Epithelial cell of proximal tubule (primary cell): ENCODE measurements at regions not wholly inside any gene's neighbourhood (a gene's known extent, or its start where the extent isn't known, plus 50 kb on each side); places are given as distances from the start of the nearest gene placed in this dataset.

ENCODE experiments used
- DNase-seq: peaks from one replicate; pipeline ENCODE4 v3.0.0-alpha.2; 2011; ENCODE audit warnings: low read depth
- H3K4me3 ChIP-seq: 2 replicates; pipeline ENCODE4 v1.5.1; 2011; ENCODE audit warnings: low read depth, mild to moderate bottlenecking, low read length
- CTCF ChIP-seq: conservative IDR thresholded peaks from 2 replicates; pipeline ENCODE4 v1.5.1; 2012; ENCODE audit warnings: low read depth, mild to moderate bottlenecking, low read length

- no peak for TF ChIP-seq CTCF
- no peak overlapping the region for H3K4me3 ChIP-seq
- no peak for DNase-seq
Measured at GRCh38 chr2:16045653-16046352, 105.5 kb downstream of the MYCN start.

DNA sequence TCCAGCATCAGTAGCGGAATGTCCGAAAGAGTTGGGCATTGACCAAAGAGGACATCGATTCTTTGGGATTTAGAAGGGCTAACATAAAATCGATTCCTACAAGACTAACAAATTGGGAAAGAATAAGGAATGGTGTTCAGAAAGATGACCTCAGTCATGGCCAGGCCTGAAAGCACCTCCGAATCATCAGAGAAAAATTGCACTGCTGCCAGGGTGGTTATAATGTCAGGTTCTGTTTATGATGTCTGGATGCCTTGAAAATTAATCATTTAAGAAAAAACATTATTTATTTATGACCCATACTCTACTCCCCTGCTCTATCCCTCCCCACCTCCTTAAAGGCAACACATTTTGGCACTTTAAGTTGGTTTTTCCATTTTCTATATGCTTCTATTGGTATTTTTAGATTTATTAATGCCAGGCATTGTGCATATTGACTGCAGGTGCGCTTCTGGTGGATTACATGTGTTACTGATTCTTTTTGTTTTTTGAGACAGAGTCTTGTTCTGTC, 104.7 kb downstream of the MYCN start:
- no peak overlapping the region for H3K4me3 ChIP-seq
- no peak for DNase-seq
- no peak for TF ChIP-seq CTCF

DNA sequence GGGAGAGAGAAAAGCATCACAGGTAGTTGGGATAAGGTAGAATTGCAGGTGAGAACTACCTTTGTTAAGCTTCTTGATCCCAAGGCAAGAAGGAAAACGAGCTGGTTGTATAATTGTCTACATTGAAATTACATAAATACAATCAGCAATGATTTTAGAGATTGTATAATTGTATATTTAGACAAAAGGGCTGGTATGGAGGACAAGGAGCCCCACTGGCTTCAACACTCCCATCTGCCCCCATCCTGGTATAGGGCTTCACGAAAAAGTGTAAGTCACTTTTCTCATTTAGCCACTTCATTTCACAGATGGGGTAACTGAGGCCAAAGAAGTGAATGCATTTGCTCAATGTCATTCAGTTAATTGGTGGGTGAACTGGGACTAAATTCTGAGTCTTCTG, 103.3 kb downstream of the MYCN start:
- TF ChIP-seq CTCF: no peak
- no peak overlapping the region for H3K4me3 ChIP-seq
- DNase-seq: no peak

- no peak overlapping the region for H3K4me3 ChIP-seq
- DNase-seq: no peak
- no peak for TF ChIP-seq CTCF
Measured at GRCh38 chr2:16043192-16043591, 102.8 kb downstream of the MYCN start.

- no peak for TF ChIP-seq CTCF
- H3K4me3 ChIP-seq: no peak overlapping the region
- no peak for DNase-seq
Measured at GRCh38 chr2:16042201-16042700, 101.9 kb downstream of the MYCN start.

DNA sequence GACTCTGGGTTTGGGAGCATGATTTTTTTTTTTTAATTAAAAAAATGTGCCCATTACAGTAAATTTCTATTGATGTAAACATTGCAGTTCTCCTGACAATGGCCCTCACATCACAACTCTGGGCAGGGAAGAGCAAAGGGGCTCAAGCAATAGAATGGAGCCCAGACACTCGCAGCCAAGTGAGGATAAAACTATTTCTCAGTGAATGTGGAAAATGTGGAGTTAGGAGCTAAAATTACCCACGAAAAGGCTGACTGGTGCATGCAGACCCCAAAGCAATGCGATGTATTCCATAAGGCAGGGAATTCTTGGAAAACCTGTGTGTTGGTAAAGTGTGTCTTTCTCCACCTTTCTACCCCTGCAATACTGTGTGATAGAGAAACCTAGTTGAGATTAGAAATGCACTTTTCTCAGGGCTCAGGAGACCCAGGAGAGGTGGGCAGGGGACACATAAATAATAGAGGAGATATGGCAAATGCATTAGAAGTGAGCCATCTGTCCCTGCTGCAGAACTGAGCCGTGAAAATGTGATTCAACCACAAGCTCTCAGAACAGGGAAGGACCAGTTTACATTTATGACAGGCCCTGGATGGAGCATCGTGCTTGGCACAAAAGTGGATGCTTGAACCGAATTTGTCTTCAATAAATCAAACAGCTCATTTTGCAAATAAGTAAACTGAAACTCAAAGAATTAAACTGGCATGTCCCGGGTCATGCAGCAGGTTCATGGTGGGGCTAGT, 100.1 kb downstream of the MYCN start:
- no peak for TF ChIP-seq CTCF
- DNase-seq: no peak
- H3K4me3 ChIP-seq: no peak overlapping the region
